ENCODE measurements at regions not wholly inside any gene's neighbourhood (a gene's known extent, or its start where the extent isn't known, plus 50 kb on each side); places are given as distances from the start of the nearest gene placed in this dataset.

GRCh38 chr3:18998069-18998468 lies 150.2 kb upstream of the KCNH8 start:
- TF ChIP-seq CTCF (IDR thresholded peaks at IDR 0.05) (no peak), EZH2 (IDR thresholded peaks at IDR 0.05) (no peak)

All from neural progenitor cell (in vitro differentiated cells).